ENCODE measurements at regions not wholly inside any gene's neighbourhood (a gene's known extent, or its start where the extent isn't known, plus 50 kb on each side); places are given as distances from the start of the nearest gene placed in this dataset.
A peak's percentile ranks its signal among the peaks of the same experiment; 100 is the strongest.

DNA sequence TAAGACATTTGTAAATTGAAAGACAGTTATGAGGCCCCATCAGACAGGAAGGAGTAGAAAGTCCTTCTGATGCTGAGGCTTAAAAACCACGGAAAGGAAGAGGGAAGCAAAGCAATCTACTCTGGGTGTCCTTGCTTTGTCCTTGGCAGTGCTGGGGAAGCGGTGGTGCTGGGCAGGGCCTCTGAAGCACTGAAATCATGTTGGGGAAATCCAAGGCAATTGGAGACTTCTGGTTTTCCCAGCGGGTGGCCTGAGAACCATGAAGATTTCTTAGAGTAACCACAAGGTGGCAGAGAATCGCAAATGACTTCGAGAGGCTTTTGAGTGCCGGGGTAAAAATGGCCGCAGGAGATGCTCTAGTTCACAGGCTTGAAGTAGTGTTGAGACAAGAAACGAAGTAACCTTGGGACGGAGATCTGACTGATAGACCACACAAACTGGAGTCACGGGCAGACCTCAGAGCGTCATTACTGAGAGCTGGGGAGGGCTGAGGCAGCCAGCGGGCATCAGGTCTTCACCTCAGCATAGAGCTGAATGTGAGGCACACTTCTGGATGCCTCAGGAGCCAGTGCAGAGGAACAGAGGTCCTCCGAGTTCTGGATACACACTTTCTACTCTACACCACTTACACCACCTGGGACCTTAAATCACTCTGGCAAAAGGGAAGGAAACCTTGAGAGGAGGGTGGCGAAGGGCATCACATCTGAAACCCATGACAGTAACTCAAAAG is 130.7 kb upstream of the GPRIN3 start:
- TF ChIP-seq RAD21 (IDR thresholded peaks at IDR 0.05; ENCODE audit: low read depth) (0 out of 2 replicates have a peak, but pooled peaks have one; percentile 21), YY1 (IDR thresholded peaks at IDR 0.05; ENCODE audit: low read depth) (0 out of 2 replicates have a peak, but pooled peaks have one; percentile 37), TAF1 (IDR thresholded peaks at IDR 0.05; ENCODE audit: low read depth) (no peak)

DNA sequence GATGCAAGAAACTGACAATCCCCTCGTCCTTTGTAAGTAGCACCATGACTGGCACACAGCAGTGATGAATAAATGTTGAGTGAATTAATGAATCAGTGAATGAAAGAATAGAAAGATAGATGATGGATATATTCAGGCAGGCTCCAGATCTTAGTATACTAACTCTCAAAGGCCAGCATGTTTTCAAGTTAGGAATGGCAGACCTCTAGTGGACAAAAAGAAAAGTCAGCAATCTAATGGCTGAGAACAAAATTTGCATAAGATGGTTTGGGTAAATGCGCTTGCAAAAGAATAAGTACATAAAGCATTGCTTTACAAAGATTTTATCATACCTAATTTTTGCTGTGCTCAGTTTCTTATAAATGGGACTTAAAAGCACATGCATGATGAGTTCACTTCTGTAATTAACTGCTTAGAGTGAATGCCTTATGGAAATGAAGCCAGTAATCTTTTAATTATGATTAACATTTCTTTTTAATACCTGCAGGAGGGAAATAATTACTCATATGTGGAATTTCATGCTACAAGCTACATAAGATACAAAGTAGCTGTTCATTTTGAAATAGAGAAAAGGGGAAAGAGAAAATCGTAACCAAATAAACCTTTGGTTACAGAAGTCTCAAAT is 126.9 kb upstream of the GPRIN3 start:
- TF ChIP-seq NFIC (IDR thresholded peaks at IDR 0.05) (no peak), RAD21 (IDR thresholded peaks at IDR 0.05; ENCODE audit: low read depth) (peak; percentile 77)

DNA sequence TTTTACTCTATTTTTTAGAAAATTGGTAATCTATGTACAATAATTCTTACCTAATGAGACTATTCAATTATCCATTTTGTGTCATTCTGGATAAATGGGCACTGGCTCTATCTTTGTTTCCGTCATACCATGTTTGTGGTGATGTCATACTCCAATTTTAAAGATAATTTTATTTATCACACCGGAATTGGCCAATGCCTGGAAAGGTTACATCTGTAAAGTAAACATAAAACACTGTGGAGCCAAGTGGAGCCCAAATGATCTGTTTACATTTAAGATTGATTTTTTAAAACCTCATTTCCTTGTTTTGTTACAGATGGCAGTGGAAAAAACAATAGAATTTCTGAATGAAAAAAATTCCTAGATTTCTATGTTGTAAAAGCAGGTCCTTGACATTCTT is 120.2 kb upstream of the GPRIN3 start:
- TF ChIP-seq CREB1 (IDR thresholded peaks at IDR 0.05; ENCODE audit: low read depth), result no peak

DNA sequence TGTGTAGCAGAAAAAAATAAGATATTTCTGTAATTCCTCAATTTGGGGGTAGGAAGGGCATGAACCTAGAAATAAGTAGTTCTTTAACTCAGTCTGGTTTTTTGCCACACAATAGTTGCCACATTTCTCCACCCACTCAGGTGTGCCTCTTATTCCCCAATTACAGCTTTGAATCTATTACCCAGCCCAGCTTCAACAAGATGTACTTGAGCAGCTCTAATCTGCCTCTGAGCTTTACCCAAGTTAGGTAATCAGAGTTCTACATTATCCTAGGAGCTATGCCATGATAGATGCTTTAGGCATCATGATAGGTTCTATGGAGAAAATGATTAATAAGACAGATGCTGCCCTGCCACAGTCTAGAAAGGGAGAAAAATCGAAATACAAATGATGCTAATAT is 117.4 kb upstream of the GPRIN3 start:
- TF ChIP-seq FOXM1 (IDR thresholded peaks at IDR 0.05; ENCODE audit: borderline replicate concordance, low read depth), result no peak
- TF ChIP-seq, protein P1, sequence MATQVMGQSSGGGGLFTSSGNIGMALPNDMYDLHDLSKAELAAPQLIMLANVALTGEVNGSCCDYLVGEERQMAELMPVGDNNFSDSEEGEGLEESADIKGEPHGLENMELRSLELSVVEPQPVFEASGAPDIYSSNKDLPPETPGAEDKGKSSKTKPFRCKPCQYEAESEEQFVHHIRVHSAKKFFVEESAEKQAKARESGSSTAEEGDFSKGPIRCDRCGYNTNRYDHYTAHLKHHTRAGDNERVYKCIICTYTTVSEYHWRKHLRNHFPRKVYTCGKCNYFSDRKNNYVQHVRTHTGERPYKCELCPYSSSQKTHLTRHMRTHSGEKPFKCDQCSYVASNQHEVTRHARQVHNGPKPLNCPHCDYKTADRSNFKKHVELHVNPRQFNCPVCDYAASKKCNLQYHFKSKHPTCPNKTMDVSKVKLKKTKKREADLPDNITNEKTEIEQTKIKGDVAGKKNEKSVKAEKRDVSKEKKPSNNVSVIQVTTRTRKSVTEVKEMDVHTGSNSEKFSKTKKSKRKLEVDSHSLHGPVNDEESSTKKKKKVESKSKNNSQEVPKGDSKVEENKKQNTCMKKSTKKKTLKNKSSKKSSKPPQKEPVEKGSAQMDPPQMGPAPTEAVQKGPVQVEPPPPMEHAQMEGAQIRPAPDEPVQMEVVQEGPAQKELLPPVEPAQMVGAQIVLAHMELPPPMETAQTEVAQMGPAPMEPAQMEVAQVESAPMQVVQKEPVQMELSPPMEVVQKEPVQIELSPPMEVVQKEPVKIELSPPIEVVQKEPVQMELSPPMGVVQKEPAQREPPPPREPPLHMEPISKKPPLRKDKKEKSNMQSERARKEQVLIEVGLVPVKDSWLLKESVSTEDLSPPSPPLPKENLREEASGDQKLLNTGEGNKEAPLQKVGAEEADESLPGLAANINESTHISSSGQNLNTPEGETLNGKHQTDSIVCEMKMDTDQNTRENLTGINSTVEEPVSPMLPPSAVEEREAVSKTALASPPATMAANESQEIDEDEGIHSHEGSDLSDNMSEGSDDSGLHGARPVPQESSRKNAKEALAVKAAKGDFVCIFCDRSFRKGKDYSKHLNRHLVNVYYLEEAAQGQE (IDR thresholded peaks at IDR 0.05; ENCODE audit: low read depth), result no peak

DNA sequence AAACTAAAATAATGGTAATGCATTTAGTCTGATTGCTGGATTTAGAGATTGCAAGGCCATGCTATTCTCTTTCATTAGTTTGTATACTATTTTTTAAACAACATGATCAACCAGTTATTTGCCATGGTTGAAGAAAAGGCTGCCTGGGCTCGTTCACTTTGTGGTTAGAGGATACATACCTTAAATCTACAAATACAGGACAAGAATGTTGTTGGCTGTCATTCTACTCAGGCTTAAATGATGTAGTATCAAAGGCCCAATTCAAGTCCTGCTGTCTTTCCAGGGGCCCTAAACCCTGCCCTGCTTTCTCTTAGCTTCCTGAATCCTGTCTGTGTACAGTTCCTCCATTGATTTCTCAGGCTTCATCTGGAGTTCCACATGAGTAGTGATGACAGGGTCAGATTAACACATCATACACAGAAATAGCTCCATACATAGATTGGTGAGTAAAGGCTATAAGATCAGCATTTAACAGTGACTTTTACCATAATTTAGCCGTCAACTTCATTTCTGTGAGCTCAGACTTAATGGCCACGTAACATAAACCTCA is 114.9 kb upstream of the GPRIN3 start:
- TF ChIP-seq, protein P2, sequence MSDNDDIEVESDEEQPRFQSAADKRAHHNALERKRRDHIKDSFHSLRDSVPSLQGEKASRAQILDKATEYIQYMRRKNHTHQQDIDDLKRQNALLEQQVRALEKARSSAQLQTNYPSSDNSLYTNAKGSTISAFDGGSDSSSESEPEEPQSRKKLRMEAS (IDR thresholded peaks at IDR 0.05), result no peak
- TF ChIP-seq YY1 (IDR thresholded peaks at IDR 0.05; ENCODE audit: low read depth) (no peak), ZBTB7A (IDR thresholded peaks at IDR 0.05; ENCODE audit: low read depth) (no peak)
- TF ChIP-seq, protein P1 (IDR thresholded peaks at IDR 0.05; ENCODE audit: low read depth), result no peak

DNA sequence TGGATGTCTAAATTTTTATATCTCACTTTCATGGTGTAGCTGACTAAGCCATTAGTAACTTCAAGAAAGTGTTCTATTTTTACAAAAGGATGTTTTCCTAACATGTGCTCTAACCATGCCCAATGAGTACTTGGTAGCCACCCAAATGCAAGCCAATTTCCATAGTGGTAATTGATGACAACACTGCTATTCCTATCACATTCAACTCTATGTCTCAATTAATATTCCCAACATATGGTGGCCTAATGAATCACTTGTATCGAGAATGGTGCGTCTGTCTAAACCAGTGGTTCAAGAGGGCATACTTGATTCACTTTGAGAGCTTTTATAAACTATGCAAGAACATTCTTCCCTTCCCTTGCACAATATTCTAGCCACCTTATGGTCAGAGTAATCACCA is 112.9 kb upstream of the GPRIN3 start:
- TF ChIP-seq TAF1 (IDR thresholded peaks at IDR 0.05; ENCODE audit: low read depth), result no peak
- TF ChIP-seq, protein P2 (IDR thresholded peaks at IDR 0.05), result no peak
- TF ChIP-seq, protein P1 (IDR thresholded peaks at IDR 0.05; ENCODE audit: low read depth), result no peak
- TF ChIP-seq RAD21 (IDR thresholded peaks at IDR 0.05; ENCODE audit: low read depth), result no peak
- TF ChIP-seq EGR1 (IDR thresholded peaks at IDR 0.05), result no peak
- TF ChIP-seq YY1 (IDR thresholded peaks at IDR 0.05; ENCODE audit: low read depth), result no peak
- no peak for TF ChIP-seq EP300 (IDR thresholded peaks at IDR 0.05; ENCODE audit: borderline replicate concordance)
- no peak for TF ChIP-seq FOXM1 (IDR thresholded peaks at IDR 0.05; ENCODE audit: borderline replicate concordance, low read depth)
- no peak for TF ChIP-seq TCF12 (IDR thresholded peaks at IDR 0.05; ENCODE audit: low read depth)
- no peak for TF ChIP-seq TEAD4 (IDR thresholded peaks at IDR 0.05)
- TF ChIP-seq CEBPB (IDR thresholded peaks at IDR 0.05), result no peak
- TF ChIP-seq ZBTB7A (IDR thresholded peaks at IDR 0.05; ENCODE audit: low read depth), result no peak
- TF ChIP-seq, protein P3, sequence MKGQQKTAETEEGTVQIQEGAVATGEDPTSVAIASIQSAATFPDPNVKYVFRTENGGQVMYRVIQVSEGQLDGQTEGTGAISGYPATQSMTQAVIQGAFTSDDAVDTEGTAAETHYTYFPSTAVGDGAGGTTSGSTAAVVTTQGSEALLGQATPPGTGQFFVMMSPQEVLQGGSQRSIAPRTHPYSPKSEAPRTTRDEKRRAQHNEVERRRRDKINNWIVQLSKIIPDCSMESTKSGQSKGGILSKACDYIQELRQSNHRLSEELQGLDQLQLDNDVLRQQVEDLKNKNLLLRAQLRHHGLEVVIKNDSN (IDR thresholded peaks at IDR 0.05), result no peak
- TF ChIP-seq NFIC (IDR thresholded peaks at IDR 0.05), result no peak
- TF ChIP-seq CREB1 (IDR thresholded peaks at IDR 0.05; ENCODE audit: low read depth), result no peak
